ENCODE measurements at regions not wholly inside any gene's neighbourhood (a gene's known extent, or its start where the extent isn't known, plus 50 kb on each side); places are given as distances from the start of the nearest gene placed in this dataset.

GRCh38 chr16:48903039-48903438 is 293.1 kb upstream of the N4BP1 start:
- H3K27me3 ChIP-seq: no peaks in the 10 kb centered on the region
- intact Hi-C loops (cut with DNase I): no loop called here
- 48 to 56% (median 49%) methylated on average over 7 of the region's 7 CpGs for WGBS, 3 donors
- TF ChIP-seq EP300 (IDR thresholded peaks at IDR 0.05) (no peak), POLR2A (IDR thresholded peaks at IDR 0.05) (no peak)
- TF ChIP-seq, protein P1, sequence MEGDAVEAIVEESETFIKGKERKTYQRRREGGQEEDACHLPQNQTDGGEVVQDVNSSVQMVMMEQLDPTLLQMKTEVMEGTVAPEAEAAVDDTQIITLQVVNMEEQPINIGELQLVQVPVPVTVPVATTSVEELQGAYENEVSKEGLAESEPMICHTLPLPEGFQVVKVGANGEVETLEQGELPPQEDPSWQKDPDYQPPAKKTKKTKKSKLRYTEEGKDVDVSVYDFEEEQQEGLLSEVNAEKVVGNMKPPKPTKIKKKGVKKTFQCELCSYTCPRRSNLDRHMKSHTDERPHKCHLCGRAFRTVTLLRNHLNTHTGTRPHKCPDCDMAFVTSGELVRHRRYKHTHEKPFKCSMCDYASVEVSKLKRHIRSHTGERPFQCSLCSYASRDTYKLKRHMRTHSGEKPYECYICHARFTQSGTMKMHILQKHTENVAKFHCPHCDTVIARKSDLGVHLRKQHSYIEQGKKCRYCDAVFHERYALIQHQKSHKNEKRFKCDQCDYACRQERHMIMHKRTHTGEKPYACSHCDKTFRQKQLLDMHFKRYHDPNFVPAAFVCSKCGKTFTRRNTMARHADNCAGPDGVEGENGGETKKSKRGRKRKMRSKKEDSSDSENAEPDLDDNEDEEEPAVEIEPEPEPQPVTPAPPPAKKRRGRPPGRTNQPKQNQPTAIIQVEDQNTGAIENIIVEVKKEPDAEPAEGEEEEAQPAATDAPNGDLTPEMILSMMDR (IDR thresholded peaks at IDR 0.05): no peak
- no peak overlapping the region for H3K4me3 ChIP-seq
- no peaks in the 10 kb centered on the region for H3K9me3 ChIP-seq
- DNase-seq: no peak
- no peaks in the 10 kb centered on the region for H3K36me3 ChIP-seq
- H3K27ac ChIP-seq: no peak overlapping the region
- no peaks in the 10 kb centered on the region for H3K4me1 ChIP-seq (ENCODE audit: insufficient read depth)

DNA sequence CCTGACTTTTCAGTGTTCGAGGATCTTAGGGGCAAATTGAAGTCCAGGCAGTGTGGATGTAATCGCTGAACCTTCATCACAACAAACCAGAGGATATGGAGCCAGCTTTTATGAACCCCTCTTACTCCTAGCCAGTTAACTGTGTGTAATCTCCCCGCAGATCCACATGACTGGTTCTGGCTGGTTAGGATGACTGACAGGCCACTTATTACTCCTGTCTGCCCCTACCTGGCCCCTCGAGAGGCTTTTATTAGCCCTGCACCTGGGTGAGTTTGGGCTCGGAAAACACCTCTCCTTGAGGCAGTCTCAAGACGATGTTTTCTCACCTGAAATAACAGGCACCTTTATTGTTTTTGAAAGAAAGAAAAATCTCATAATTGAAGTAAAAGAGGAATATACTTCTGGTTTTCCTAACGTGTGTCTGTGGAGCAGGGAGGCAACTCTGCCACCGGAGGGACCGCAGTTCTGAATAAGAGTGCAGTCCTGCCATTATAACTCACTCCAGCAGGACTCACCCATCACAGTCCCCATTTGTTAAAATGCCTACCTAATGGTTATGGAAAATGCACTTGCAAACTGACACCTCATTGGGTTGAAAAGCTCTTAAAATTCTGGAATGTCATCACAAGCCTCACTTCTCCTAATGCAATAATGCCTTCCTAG is 291.9 kb upstream of the N4BP1 start:
- H3K9me3 ChIP-seq: no peaks in the 10 kb centered on the region
- H3K4me1 ChIP-seq (ENCODE audit: insufficient read depth): no peaks in the 10 kb centered on the region
- no peak for TF ChIP-seq POLR2A (IDR thresholded peaks at IDR 0.05)
- no peak for TF ChIP-seq EP300 (IDR thresholded peaks at IDR 0.05)
- TF ChIP-seq, protein P1 (IDR thresholded peaks at IDR 0.05): no peak
- no peak overlapping the region for H3K4me3 ChIP-seq
- DNase-seq: no peak
- H3K27ac ChIP-seq: no peak overlapping the region
- no peaks in the 10 kb centered on the region for H3K36me3 ChIP-seq
- no peaks in the 10 kb centered on the region for H3K27me3 ChIP-seq
- intact Hi-C loops (cut with DNase I): no loop called here
- 51 to 64% (median 59%) methylated on average over 9 of the region's 9 CpGs for WGBS, 3 donors

- intact Hi-C loops (cut with DNase I): no loop called here
- Histone ChIP-seq H3K4me3 (no peak overlapping the region), H3K4me1 (ENCODE audit: insufficient read depth) (no peaks in the 10 kb centered on the region), H3K9me3 (no peaks in the 10 kb centered on the region), H3K27ac (no peak overlapping the region), H3K27me3 (no peaks in the 10 kb centered on the region), H3K36me3 (no peaks in the 10 kb centered on the region)
- DNase-seq: no peak
- WGBS, 3 donors: 72 to 88% (median 88%) methylated on average over 1 of the region's 1 CpG
- TF ChIP-seq EP300 (IDR thresholded peaks at IDR 0.05) (no peak), POLR2A (IDR thresholded peaks at IDR 0.05) (no peak)
- TF ChIP-seq, protein P1 (IDR thresholded peaks at IDR 0.05): no peak
These were observed 289.5 kb upstream of the N4BP1 start for GRCh38 chr16:48899500-48899899.

- H3K36me3 ChIP-seq: no peaks in the 10 kb centered on the region
- H3K27me3 ChIP-seq: no peaks in the 10 kb centered on the region
- 55 to 70% (median 66%) methylated on average over 8 of the region's 8 CpGs for WGBS, 3 donors
- no peak overlapping the region for H3K27ac ChIP-seq
- TF ChIP-seq, protein P1 (IDR thresholded peaks at IDR 0.05): no peak
- TF ChIP-seq EP300 (IDR thresholded peaks at IDR 0.05): no peak
- no peak for TF ChIP-seq POLR2A (IDR thresholded peaks at IDR 0.05)
- no peak overlapping the region for H3K4me3 ChIP-seq
- no peaks in the 10 kb centered on the region for H3K9me3 ChIP-seq
- no peaks in the 10 kb centered on the region for H3K4me1 ChIP-seq (ENCODE audit: insufficient read depth)
- no peak for DNase-seq
- intact Hi-C loops (cut with DNase I): no loop called here
These were observed 287.8 kb upstream of the N4BP1 start for GRCh38 chr16:48897698-48898205.

Data from ovary (tissue), 7 donors.